ENCODE measurements at regions not wholly inside any gene's neighbourhood (a gene's known extent, or its start where the extent isn't known, plus 50 kb on each side); places are given as distances from the start of the nearest gene placed in this dataset.

- no peak for TF ChIP-seq EZH2 (IDR thresholded peaks at IDR 0.05; ENCODE audit: insufficient read depth, poor library complexity, severe bottlenecking)
- TF ChIP-seq EZH2phosphoT487 (IDR thresholded peaks at IDR 0.05; ENCODE audit: insufficient read depth, low read depth) = no peak
These were observed 840.6 kb downstream of the BRINP3 start for GRCh38 chr1:189637041-189637440.
